HUES48 (cell line): ENCODE measurements at regions not wholly inside any gene's neighbourhood (a gene's known extent, or its start where the extent isn't known, plus 50 kb on each side); places are given as distances from the start of the nearest gene placed in this dataset.

Experiments
- H3K27ac ChIP-seq: one replicate; pipeline ENCODE4 v1.7.0; 2013; ENCODE audit warnings: low read depth, low read length, inconsistent platforms
- H3K27me3 ChIP-seq: 2 replicates; pipeline ENCODE4 v1.6.1; 2013; ENCODE audit warnings: mild to moderate bottlenecking, low read length; ENCODE audit not compliant: control insufficient read depth, insufficient read depth
- H3K36me3 ChIP-seq: 2 replicates; pipeline ENCODE4 v1.6.1; 2013; ENCODE audit warnings: low read length; ENCODE audit not compliant: control insufficient read depth, insufficient read depth
- H3K4me1 ChIP-seq: 2 replicates; pipeline ENCODE4 v1.6.1; 2013; ENCODE audit warnings: mild to moderate bottlenecking, low read length; ENCODE audit not compliant: control insufficient read depth, insufficient read depth
- H3K4me3 ChIP-seq: 2 replicates; pipeline ENCODE4 v1.5.1; 2013; ENCODE audit warnings: mild to moderate bottlenecking, low read depth, low read length
- H3K9ac ChIP-seq: 2 replicates; pipeline ENCODE4 v1.6.1; 2013; ENCODE audit warnings: mild to moderate bottlenecking, low read depth, low read length, moderate library complexity
- H3K9me3 ChIP-seq: 2 replicates; pipeline ENCODE4 v1.6.1; 2013; ENCODE audit warnings: low read length; ENCODE audit not compliant: control insufficient read depth, insufficient read depth

DNA sequence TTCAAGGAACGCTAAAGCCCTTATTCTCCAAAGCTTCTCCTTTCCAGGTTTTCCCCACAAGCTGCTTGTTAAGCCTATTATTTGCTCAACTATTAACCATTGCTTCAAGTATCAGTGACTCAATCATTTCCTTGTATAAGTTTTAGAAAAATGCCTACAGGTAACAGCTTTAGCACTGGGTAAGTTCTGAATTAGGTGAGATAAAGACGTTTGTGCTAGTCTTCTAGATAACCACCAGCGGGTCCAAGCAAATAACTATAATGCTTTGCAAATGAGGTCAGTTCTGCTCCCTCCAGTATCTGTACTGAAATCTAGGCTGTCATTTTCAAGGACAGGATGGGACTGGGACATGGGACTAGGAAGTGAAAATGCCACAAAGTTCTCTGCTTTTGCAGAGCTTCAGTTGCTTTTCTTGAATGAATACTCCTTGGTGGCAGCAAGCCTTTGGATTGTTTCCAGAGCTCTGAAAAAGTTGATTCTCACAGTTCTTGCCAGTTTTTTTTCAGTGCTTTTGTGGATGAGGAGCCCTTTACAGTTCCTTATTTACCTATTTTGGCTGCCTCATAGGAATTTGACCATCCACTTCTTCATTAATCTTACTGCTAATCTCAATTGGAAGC lies 1487.7 kb downstream of the EFNB2 start:
- Histone ChIP-seq H3K36me3 (no peaks in the 10 kb centered on the region), H3K9me3 (peaks cover 4% of the 10 kb centered on the region; the same call in 1 of the 2 replicates), H3K27me3 (no peaks in the 10 kb centered on the region), H3K4me1 (no peaks in the 10 kb centered on the region), H3K27ac (no peak overlapping the region), H3K4me3 (no peak overlapping the region), H3K9ac (no peak overlapping the region)

DNA sequence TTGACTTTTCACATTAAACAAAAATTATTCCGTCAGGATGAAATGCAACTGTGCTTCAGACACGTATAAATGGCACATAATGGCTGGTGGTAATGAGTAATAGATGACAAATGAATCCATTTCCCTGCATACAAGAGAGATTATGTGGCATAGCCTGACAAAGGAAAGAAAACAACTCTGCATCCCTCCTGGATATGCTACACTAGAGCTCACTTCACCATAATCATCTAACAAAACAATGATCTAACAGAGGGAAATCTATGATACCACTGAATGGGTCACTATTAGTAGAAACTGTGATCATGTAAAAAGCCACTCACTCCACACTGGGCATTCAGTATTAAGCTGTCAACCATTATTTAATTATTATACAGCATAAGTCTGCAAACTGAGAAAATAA lies 1498.4 kb downstream of the EFNB2 start:
- no peak overlapping the region for H3K4me3 ChIP-seq
- H3K4me1 ChIP-seq, result peaks cover 11% of the 10 kb centered on the region
- no peak overlapping the region for H3K9ac ChIP-seq
- H3K27ac ChIP-seq, result no peak overlapping the region
- no peaks in the 10 kb centered on the region for H3K27me3 ChIP-seq
- no peaks in the 10 kb centered on the region for H3K36me3 ChIP-seq
- H3K9me3 ChIP-seq, result peaks cover 14% of the 10 kb centered on the region

DNA sequence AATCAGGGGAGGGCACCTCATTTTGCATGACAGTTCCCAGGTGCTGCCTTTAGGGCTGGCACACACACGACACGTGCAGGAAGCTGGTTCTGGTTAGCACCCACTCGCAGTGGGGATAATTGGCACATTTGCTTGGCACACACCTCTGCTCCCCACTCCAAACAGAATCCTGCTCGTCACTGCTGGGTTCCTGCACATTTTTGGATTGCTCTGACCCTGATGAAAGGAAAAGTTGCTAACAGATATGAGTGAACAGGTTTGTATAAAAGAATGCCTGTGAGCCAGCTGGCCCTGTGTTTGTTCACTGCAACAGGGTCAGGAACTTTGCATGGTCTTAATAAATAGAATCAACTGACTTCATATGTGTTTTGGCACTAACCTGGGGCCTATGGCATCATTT lies 1500.4 kb downstream of the EFNB2 start:
- Histone ChIP-seq H3K4me1 (peaks cover 15% of the 10 kb centered on the region), H3K9me3 (no peaks in the 10 kb centered on the region), H3K36me3 (no peaks in the 10 kb centered on the region), H3K9ac (no peak overlapping the region), H3K27ac (no peak overlapping the region), H3K27me3 (no peaks in the 10 kb centered on the region), H3K4me3 (no peak overlapping the region)

DNA sequence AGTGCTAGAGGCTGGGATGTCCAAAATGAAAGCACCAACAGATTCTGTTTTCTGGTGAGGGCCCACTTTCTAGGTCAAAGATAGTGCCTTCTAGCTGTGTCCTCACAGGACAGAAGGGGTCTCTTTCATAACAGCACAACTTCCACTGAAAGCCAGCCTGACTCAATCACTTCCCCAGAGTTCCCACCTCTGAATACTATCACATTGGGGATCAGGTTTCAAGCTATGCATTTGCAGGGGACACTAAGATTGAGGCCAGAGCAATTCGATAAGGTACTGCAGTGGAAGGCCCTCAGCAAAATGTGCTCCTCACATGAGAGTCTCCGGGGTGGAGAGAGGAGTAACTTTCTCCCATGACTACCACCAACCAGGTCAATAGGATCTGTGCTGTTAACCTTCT lies 1501.5 kb downstream of the EFNB2 start:
- Histone ChIP-seq H3K4me3 (no peak overlapping the region), H3K36me3 (no peaks in the 10 kb centered on the region), H3K9ac (no peak overlapping the region), H3K4me1 (peaks cover 15% of the 10 kb centered on the region), H3K27ac (no peak overlapping the region), H3K9me3 (no peaks in the 10 kb centered on the region), H3K27me3 (no peaks in the 10 kb centered on the region)

DNA sequence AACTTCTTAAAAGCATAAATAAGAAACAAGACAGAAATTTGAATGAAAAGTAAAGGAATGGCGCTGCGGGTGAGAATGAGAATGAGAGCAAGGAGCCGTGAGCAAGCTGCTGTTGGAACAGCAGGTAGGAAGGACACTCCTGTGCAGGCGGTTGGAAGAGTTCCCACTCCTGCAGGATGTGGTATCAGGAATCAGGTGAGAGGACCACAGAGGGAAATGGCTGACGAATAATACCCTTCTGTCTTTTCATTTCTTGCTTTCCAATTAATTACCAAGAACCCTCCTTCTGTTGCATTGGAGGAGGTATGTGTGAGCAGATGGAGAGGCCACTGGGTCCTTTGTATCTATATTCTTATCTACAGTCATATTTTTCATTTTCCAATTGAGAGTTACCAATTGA lies 1504.2 kb downstream of the EFNB2 start:
- no peaks in the 10 kb centered on the region for H3K36me3 ChIP-seq
- no peaks in the 10 kb centered on the region for H3K9me3 ChIP-seq
- H3K9ac ChIP-seq, result no peak overlapping the region
- peaks cover 15% of the 10 kb centered on the region for H3K4me1 ChIP-seq
- H3K4me3 ChIP-seq, result no peak overlapping the region
- H3K27ac ChIP-seq, result no peak overlapping the region
- no peaks in the 10 kb centered on the region for H3K27me3 ChIP-seq

DNA sequence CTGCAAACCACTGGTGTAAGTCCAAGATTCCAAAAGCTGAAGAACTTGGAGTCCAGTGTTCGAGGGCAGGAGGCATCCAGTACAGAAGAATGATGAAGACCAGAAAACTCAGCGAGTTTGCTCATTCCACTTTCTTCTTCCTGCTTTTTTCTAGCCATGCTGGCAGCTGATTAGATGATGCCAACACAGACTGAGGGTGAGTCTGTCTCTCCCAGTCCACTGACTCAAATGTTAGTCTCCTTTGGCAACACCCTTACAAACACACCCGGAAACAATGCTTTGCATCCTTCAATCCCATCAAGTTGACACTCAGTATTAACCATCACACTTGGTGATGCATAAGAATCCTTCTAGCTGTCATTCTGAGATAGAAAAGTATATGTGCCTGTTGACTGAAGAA lies 1504.6 kb downstream of the EFNB2 start:
- Histone ChIP-seq H3K36me3 (no peaks in the 10 kb centered on the region), H3K9me3 (no peaks in the 10 kb centered on the region), H3K4me3 (no peak overlapping the region), H3K4me1 (peaks cover 15% of the 10 kb centered on the region), H3K27ac (no peak overlapping the region), H3K9ac (no peak overlapping the region), H3K27me3 (no peaks in the 10 kb centered on the region)

DNA sequence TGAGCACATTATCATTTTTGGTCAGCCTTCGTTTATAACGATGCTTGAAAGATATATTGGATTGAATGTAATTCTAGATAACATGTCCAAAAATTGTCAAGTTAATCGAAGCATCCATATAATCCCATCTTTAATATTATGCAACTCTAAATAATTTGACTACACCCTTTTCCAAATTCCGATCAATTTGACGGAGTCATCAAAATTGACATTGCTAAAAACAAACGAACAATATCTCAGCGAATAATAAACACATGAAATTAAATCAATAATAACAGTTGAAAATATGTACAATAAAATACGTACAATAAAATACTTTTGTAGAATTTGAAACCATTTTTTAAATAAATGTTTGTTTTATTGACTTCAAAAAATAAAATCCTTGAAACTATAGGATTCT lies 1516.4 kb downstream of the EFNB2 start:
- no peak overlapping the region for H3K4me3 ChIP-seq
- no peaks in the 10 kb centered on the region for H3K27me3 ChIP-seq
- H3K36me3 ChIP-seq, result no peaks in the 10 kb centered on the region
- no peaks in the 10 kb centered on the region for H3K9me3 ChIP-seq
- H3K27ac ChIP-seq, result no peak overlapping the region
- no peaks in the 10 kb centered on the region for H3K4me1 ChIP-seq
- no peak overlapping the region for H3K9ac ChIP-seq

DNA sequence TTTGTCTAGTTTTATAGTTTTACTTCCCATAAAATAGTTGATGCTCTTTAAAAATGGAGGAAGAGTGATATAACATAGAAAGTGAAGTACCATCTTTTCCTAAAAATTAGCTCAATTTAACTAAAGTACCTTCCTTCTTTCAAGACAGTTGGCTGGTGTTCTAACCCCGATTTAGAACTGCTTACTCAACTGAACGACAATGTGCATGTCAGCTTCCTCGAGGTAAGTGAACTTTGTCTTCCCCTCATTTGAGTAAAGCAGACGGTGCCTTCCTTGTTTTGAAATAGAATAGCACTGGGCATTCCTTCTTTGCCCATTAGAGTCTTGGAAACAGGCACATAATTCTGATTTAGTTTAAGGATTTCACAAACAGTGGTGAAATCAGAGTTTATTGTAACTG lies 1519.2 kb downstream of the EFNB2 start:
- Histone ChIP-seq H3K9me3 (no peaks in the 10 kb centered on the region), H3K9ac (no peak overlapping the region), H3K4me3 (no peak overlapping the region), H3K27me3 (no peaks in the 10 kb centered on the region), H3K27ac (no peak overlapping the region), H3K36me3 (no peaks in the 10 kb centered on the region), H3K4me1 (no peaks in the 10 kb centered on the region)

DNA sequence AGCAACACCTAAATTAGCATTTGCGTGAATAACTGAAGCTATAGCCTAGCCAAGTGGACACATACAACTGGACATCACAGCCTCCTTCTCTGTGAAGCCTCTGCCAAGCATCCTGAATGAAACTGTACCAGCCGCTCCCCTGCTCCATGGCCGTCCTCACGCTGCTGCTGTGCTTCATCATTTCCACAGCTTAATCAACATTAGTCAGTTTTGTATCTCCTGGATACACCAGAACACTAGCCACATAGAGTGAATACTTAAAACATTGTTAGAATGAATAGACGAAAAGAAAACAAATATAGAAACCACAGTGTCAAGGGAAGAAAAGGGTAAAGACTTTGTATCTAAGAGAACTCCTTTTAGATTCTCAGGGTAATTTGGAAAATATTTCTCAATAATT lies 1526.9 kb downstream of the EFNB2 start:
- no peaks in the 10 kb centered on the region for H3K4me1 ChIP-seq
- no peaks in the 10 kb centered on the region for H3K27me3 ChIP-seq
- no peak overlapping the region for H3K27ac ChIP-seq
- H3K9ac ChIP-seq, result no peak overlapping the region
- no peak overlapping the region for H3K4me3 ChIP-seq
- no peaks in the 10 kb centered on the region for H3K36me3 ChIP-seq
- no peaks in the 10 kb centered on the region for H3K9me3 ChIP-seq

DNA sequence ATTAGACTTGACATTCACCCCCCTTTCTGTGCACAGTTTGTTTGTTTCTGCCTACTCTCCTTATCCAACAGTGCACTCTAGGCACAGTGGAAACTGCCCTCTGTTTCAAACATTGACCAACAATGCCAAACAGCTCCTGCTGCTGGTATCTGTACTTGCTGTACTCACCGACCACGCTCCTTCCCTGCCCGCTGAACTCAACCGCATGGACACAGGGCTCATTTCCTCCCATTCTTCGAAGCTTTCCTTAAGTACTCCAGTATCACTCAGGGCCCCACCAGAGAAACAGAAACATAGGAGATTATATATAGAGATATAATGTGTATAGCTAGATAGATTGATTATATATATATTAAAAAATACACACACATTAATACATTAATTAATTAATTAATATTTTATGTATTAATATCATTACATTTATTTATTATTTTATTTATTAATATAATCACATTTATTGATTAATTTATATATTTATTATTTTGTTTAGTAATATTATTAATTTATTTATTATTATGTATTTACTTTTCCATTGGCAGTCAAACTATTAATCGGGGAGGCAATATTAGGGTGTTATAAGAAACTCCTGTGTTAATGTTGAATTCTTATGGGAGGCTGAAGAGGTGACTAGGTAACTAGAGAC lies 1528.2 kb downstream of the EFNB2 start:
- no peaks in the 10 kb centered on the region for H3K4me1 ChIP-seq
- no peak overlapping the region for H3K4me3 ChIP-seq
- H3K27ac ChIP-seq, result no peak overlapping the region
- no peaks in the 10 kb centered on the region for H3K27me3 ChIP-seq
- no peaks in the 10 kb centered on the region for H3K36me3 ChIP-seq
- no peaks in the 10 kb centered on the region for H3K9me3 ChIP-seq
- H3K9ac ChIP-seq, result no peak overlapping the region

DNA sequence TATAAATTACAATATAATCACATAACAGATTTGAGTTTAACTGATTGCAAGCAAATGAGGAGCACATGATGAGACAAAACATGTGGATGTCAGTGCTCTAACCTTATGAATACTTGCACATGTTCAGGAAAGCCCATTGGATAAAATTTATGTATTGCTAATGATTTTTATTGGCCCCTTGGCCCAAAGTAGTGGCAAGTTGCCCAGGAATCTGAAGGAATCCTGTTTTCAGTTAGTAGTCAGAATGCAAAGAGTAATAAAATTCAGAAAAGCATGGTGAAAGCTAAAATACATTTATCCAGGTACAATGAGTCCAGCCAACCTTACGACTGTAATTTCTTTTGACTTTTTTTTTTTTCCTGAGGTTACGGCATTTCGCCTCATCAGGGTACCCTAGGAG lies 1539.4 kb downstream of the EFNB2 start:
- Histone ChIP-seq H3K27ac (no peak overlapping the region), H3K4me3 (no peak overlapping the region), H3K9ac (no peak overlapping the region), H3K4me1 (no peaks in the 10 kb centered on the region), H3K36me3 (no peaks in the 10 kb centered on the region), H3K9me3 (no peaks in the 10 kb centered on the region), H3K27me3 (no peaks in the 10 kb centered on the region)
